Left kidney (tissue), 1 donor: ENCODE measurements at regions not wholly inside any gene's neighbourhood (a gene's known extent, or its start where the extent isn't known, plus 50 kb on each side); places are given as distances from the start of the nearest gene placed in this dataset.

Source experiments
- DNase-seq: peaks from one replicate; pipeline ENCODE4 v3.0.0-alpha.2; 2013

DNA sequence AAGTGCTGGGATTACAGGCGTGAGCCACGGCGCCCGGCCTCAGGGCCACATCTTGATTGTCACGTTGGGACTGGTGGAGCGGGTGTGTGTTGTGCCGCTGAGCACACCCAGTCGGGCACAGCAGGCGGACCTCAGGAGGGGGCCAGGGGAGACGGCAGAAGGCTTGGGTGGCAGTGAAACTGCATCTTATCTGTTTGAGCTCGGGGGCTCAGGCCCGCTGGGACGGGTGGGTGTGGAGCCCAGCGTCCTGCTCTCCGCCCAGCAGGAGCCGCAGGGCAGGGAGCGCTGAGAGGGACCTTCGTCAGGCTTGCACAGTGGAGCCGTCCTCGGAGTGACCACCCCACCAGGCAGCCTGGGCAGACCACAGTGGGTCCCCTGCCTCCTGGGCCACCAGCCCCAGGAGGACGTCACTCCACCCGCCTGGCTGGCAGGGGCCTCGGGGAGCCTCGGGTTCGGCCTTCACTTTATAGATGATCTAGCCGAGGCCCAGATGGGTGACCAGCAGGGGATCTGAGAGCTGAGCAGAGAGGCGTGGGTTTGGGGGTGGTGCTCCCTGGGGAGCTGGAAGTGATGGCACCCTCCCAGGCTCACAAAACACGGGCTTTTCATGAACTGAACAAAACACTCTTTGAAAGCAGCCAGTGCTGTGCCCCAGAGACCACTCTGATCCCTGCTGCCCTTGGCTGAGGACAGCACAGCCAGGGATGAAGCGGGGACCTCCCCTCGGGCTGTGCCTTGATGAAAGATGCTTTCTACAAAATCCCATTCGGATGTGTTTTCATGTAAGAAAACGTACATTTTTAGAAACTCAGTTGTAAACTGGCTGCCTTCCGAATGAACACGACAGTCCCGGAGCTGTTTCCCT is 181.1 kb downstream of the SEC14L1 start:
- no peak for DNase-seq

DNA sequence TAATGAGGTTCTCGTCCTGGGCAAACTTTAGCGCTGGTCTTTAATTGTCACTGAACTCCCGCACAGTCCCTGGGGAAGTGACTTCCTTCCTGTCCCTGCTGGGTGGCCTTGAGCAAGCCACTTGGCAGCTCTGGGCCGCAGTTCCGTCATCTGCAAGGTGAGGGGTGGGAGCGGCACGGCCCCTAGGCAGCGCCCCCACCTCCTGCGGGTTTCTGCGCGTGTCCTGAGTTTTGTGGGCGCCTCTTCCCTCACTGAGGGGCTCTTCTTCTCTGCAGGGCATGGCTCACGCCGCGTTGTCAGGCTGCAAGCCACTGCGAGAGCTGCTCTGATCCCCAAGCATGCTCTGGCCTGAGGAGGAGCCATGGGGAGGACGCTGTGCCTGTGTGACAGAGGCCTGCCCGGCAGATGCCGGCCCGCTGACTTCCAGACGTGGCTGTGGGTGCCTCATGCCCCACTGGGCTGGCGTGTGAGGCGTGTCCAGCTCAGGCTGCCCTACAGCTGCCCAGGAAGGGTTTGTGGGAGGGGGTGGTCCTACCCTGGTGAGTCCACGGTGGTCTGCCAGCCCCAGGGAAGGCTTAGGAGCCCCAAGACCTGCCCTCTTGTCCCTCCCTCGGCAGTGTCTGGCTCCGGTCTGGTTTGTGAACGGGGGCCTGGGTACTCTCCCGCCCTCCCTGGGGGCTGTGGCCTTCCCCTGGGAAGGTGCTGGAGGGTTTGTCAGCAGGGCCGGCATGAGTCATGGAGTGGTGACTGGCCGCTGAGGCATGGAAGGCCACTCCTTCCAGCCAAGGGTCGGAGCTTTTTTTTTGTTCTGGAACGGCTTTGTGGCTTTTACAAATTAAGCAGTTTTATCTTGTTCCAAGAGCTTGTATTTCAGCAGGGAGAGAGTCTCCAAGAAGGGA is 182.0 kb downstream of the SEC14L1 start:
- DNase-seq = peak; percentile 85

- no peak for DNase-seq
Measured at GRCh38 chr17:77323413-77324171, 182.8 kb downstream of the SEC14L1 start.

DNA sequence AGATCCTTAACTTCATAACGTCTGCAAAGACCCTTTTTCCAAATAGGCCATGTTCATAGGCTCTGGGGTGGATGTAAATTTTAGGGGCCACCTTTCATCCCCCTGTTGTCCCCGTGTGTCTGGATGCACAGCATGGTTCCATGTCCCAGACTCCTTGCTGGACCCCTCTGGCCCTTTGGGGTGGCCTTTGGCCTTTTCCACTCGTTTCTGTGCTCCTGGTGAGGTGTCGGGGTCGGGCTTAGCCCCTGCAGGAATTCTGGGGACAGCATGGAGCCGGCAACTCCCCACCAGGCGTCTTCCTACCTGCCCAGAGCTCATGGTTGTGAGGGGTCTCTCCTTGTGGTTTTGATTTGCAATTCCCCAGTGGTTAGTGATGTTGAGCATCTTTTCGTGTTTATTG is 183.5 kb downstream of the SEC14L1 start:
- DNase-seq = no peak

DNA sequence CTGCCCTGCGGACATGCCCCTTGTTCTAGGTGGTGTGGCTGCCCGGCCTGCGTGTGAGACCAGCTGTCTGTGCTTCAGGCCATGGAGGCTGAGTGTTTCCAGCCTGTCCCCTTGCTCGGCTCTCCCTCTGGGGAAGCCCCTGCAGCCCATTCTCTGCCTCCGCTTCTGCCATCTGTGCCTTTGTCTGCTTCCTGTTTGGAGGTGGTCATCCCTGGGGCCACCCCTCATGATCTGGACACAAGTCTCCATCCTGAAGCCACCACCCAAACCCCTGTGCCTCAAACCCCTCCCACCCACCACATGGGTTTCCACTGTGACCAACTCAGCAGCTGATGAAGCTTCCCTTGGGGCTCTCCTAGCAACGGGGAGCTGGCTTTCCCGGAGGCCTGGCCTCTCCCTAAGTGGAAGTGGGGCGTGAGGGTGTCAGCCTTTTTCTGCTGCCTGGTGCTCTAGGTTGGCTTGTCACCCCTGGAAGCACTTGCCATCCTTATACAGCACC is 184.9 kb downstream of the SEC14L1 start:
- no peak for DNase-seq

DNA sequence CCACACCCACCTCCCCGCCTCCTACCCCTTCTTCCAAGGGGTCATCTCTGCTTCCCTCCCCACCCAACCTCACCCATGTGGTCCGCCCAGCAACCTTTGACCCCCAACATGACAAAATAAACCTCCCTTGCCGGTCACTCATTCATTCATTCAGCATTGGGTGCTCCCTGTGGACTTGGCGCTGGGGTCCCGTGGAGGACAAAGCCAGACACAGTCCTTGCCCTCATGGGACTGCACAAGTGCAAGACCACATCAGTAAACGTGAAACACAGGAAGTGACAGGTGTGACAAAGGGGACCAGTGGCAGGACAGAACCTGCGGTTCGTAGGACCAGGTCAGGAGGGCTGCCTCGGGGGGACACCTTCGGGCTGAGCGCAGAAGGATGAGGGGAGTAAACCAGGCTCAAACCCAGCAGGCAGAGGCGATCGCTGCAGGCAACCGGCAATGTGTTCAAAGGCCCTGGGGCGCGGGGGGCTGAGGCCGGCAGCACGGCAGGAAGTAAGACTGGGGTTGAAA is 185.4 kb downstream of the SEC14L1 start:
- DNase-seq = no peak

GRCh38 chr17:77326636-77327035 is 185.9 kb downstream of the SEC14L1 start:
- no peak for DNase-seq

DNA sequence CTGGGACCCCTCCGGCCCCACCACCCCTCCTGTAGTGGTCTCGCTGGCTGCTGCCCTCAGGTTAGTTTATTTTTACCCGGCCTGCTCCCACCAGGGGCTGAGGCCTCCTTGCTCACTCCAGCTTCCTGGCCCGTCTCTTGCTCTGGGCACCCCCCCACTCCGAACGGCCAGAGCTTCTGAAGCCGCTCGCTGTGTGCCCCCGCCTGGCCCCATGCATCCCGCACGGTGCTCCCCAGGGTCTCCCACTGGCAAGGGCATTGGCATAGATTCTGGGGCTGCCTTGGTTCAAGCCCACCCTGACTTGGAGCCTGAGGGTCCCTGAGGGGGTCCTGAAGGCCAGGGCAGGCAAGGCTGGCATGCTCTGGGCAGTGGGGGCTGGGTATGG is 186.4 kb downstream of the SEC14L1 start:
- DNase-seq = no peak

DNA sequence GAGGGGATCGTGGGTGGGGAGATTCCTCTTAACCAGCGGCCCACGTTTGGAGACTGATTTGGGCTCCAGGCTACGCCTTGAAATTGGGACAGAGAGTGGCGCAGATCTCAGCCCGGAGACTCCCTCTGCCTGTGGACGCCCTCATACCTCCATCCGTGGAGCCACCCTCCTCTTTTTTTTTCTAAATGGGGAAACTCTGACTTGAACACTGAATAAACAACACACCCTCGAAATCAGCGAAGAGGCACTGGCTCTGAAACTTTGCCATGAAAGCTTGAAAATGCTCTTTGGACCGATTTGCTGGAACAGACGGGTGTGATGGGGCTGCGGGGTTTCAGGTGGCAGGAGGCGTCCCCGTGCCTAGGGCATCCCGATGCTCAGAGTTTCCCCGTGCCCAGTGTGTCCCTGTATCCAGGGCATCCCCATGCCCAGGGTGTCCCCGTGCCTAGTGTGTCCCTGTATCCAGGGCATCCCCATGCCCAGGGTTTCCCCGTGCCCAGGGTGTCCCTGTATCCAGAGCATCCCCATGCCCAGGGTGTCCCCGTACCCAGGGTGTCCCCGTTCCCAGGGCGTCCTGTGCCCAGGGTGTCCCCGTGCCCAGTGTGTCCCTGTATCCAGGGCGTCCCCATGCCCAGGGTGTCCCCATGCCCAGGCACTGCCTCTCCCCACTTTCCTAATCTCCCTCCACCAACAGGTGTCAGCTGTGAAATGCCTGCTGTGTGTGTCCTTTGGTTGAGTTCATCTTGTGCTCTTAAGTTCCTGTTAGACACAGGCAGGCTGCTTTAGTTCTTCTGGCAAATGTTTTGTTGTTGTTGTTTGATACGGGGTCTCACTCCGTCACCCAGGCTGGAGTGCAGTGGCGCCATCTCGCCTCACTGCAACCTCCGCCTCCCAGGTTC is 187.0 kb downstream of the SEC14L1 start:
- DNase-seq = no peak

GRCh38 chr17:77328823-77329740 is 188.3 kb downstream of the SEC14L1 start:
- DNase-seq = no peak

DNA sequence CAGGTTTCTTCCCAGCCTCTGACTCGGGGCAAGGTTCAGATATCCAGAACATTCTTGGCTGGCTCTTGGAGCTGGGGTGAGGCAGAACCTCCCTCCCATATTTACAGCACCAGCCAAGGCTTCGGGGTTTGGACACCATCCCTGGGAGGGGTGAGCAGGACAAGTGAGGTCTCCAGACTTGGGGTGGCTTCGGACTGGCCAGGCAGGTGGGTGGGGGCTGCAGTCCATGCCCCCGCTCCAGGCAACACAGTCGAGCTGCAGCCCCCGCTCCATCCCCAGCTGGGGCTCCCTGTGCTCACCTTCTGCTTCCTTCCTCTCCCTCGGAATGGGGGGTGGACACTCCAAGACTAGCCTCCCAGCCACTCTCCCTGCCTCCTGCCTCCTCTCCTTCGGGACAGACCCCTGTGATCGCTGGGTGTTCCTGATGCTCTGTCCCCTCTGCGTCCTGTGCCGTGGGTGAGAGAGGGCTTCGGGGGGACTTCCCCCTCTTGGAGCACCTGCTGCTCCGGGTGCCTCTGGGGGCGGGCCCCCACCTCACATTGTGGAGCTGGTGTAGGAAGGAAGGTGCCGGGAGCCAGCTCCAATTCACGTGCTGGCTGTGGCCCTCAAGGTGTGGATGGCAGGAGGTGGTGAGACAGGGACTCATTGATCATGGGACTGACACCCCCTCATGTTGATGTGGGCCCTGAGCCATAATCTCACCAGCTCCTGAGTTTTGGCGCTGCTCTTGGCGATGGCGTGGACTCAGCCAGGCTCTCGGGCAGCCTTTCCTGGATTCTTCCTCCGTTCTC is 189.2 kb downstream of the SEC14L1 start:
- DNase-seq = no peak

GRCh38 chr17:77330602-77331081 is 189.9 kb downstream of the SEC14L1 start:
- DNase-seq = no peak

DNA sequence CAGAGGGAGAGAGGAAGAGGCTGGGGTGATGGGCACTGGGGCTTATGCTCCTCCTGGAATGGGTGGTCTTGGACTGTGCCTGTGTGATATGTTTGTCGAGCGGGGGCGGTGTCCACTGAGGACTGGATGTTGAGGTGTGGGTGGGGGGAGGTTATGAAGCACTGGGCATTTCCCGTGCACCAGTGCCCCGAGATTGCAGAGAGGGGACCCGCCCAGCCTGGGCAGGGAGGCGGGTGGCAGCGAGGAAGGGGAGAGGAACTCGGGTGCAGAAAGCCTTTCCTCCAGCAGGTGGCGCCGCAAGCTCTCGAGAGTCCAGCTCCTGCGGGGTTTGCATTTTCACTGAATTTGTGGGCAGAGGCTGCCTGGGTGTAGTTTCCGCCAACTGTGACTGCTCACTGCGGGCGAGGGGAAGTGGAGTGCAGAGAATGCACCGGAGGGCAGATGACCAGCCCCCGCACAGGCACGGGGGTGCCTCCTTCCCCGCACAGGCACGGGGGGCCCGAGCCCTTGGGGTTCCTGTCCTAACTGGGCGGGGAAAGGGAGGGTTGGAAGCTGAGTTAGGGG is 190.6 kb downstream of the SEC14L1 start:
- peak; percentile 88 for DNase-seq

DNA sequence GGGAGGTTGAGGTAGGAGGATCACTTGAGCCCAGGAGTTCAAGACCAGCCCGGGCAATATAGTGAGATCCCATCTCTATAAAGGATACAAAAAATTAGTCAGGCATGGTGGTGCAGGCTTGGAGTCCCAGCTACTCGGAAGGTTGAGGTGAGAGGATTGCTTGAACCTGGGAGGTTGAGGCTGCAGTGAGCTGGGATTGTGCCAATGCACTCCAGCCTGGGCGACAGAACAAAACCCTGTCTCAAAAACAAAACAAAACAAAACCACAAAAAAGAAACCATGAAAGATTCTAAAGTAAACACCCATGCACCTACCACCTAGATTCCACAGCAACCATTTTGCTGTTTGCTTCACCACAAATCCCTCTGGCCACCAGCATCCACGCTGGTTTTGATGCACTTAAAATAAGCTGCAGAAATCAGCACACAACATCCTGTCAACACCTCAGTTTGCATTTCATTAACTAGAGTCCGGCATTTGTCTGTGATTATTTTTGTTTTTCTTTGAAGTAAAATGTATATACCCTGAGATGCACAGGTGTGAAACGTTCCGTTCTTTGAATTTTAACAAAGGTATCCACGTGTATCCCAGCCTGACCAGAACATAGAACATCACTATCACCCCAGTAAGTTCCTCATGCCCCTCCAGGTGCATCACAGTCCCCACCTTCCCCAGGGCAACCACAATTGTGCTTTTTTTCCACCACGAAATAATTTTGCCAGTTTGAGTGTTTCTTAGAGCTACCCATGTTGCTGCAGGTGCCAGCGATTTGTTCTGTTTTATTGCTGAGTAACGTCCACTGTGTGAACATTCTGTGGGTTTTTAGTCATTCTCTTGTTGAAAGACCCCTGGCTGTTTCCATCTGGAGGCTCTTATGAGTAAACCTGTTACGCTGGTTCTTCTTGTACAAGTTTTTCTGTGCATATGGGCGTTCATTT is 191.5 kb downstream of the SEC14L1 start:
- DNase-seq = no peak

DNA sequence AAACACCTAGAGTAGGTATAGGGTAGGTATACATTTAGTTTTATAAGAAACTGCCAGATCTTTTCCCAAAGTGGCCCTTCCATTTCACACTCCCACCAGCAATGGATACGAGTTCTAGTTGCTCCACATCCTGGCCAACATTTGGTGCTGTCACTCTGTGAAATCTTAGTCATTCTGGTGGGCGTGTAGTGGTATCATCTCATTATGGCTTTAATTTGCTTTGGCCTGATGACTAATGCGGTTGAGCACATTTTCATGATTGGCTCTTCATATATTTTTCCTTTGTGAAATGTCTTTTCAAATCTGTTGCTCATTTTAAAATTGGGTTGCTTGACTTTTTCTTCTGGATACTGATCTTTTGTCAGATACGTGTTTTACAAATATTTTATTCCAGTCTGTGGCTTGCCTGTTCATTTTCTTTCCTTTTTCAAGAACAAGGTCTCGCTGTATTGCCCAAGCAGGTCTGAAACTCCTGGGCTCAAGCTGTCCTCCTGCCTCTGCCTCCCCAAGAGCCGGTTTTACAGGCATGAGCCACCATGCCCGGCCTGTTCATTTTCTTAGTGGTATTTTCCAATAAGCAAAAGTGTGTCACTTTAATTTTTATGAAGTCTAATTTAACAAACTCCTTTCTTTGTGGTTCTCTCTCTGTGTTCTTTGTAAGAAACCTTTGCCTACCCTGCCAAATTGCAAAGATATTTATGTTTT is 192.4 kb downstream of the SEC14L1 start:
- DNase-seq = no peak

DNA sequence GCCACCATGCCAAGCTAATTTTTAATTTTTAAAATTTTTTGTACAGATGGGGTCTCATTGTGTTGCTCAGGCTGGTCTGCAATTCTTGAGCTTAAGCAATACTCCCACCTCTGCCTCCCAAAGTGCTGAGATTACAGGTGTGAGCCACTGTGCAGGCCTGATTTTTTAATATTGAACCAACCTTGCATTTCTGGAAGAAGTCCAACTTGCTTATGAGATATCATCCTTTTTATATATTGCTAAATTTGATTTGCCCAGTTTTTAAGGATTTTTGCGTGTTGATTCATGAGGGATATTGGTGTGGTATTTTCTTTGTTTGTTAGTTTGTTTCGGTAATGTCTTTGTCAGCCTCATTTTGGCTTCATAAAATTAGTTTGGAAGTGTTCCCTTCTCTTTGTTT is 196.4 kb downstream of the SEC14L1 start:
- no peak for DNase-seq
